Glomerular visceral epithelial cell (primary cell): ENCODE measurements at regions not wholly inside any gene's neighbourhood (a gene's known extent, or its start where the extent isn't known, plus 50 kb on each side); places are given as distances from the start of the nearest gene placed in this dataset.
"Not testable (repeated sequence)": the region's sequence is repeated elsewhere in the genome, so short reads cannot be mapped to it uniquely, and the experiment has no call there.

ENCODE experiments used
- DNase-seq: peaks from one replicate; pipeline ENCODE4 v3.0.0-alpha.2; 2016; ENCODE audit errors: extremely low spot score

DNA sequence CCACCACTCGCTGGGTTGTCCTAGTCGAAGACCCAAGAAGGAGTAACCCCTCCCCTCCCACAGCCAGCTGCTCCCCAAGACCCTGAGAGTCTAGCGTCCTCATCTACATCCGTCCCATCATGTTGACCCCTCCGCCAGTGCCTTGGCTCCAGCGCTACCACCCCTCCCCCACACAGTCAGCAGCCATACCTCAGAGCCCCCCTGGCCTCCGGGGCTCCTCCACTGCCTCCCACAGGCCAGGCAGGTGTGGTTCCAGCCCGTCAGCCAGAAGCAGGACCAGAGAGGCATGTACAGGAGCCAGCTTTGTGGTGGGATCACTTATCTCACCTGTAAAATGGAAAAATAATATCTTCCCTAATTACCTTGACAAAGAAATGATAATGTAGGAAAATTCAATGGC, 51.5 kb upstream of the PHF21B start:
- DNase-seq = no peak

DNA sequence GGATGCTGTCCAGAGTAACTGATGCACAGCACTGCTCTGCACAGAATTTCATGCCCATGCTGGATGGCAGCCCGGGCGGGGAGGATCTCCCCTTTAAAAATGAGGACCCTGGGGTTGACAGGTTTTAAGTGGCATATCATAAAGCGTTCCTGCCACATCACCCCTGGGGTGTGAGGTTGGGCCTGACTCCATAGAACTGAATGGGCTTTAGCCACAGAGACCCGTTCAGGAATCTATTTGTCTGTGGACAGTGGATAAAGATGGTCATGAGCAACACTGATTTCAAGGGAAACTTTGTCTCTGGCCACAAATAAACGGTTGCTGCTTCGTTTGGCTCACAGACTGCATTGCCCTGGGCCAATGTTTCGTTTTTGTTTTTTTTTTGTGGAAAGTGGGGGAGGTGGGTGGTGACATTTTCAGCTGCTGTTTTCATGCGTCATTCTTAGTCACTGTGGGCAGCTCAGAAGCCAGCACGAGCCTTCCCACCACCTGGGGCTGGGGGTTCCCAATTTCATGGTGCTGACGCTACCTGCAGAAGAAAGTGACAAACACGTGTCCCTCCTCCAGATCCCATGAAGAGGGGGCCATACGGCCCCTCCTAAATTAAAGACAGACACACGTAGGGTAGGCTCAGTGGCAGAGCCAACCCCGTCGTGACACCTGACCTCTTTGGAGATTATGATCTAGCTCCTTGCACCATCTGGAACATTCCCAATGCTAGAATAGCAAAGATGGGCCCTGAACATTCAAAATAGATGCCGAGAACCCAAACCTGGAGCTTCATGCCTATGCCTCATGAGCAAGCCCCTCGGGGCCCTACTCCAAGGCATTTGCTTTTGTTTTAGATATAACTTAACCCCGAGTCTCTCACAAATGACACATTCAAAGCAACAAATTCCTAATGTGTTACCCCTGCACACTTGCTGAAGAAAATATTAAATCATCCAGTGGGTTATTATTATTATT, 54.8 kb upstream of the PHF21B start:
- DNase-seq = peak; percentile 37

DNA sequence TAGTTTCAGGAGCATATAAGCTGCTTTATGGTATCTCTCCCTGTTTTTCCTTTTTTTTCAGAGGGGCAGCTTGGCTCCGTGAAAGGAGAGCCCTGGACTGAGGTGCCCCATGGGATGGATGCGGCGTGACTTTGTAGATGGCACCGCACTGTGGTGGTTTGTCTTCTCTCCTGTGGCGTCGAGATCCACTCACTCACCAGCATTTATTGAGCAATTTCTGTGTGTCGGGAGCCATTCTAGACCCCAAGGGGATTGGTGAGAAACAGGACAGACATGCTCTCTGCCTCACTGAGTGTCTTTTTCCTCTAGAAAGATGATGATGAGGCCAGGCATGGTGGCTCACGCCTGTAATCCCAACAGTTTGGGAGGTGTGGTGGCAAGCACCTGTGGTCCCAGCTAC, 55.9 kb upstream of the PHF21B start:
- DNase-seq = no peak

DNA sequence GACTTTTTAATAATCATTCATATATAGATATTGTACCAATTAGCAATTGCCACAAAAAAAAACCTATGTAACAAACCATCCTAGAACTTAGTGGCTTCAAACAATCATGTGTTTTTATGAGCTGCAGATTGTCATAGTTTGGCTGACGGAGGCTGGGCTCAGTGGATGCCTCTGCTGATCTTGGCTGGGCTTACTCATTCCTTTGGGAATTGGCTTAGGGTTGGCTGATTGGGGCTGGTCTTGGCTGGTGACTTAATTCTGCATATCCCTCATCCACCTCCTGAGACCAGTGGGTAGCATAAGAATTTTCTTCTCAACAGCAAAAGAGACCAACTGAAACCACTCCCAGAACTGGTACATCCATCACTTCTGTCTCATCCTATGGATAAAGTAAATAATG, 57.9 kb upstream of the PHF21B start:
- DNase-seq = no peak

DNA sequence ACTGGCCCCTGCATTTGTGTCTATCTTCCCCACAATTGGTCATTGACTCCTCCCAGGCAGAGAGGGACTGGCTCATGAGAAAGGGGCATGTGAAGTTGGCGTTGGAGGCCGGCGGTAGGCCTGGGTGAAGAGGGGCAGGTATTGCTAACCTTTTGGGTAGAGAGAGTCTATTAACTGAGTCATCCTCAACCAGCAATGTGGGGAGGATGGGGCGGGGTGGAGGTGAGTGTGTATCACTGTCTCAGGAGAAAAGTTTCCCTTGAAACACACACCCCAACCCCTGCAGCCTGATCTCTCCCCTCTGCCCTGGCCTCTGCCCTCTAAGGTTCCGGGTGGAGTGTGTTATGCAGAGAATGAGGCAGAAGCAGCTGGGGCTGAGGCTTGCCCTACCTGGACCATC, 60.1 kb upstream of the PHF21B start:
- no peak for DNase-seq

DNA sequence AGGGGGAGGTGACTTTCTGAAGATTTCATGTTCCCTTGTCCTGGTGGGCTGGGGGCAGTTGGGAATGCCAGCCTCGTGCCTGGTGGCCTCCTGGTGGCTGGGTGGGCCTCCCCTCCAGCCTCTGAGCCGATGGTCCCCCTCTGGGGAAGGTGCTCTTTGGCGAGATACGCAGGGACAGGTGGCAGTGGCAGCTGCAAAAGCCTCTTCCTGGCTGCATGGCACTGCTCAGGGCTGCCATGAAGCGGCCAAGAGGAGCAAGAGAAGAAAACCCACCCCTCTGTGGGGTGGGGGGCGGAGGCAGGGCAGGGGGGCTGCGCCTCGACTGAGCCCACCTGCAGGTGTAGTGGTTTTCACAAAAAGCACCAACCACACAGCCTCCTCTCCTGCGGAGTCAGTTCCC, 61.8 kb upstream of the PHF21B start:
- no peak for DNase-seq

DNA sequence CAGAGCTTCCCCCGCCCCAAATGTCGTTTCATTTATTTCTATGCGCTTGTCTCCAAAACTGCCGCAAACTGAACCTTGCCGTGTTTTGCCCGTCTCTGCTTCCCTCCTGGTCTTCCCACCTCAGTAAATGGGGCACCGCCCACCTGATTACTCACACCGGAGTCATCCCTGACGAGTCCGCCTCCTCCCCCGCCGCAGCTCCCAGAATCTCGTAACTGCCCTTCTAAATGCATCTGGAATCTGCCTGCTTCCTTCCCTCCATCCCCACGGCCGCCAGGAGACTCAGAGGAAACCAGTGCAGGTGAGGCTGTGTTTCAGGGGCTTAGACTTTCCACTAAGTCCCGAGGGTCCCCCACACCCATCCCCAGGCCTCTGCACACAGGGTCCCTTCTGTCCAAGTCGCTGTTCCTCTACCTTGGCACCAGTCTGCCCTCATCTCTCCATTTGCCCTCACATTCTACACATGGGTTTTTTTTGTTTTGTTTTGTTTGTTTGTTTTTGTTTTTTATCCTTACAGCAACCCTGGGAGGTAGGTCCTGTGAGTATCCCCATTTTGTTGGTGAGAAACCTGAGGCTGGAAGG, 62.6 kb upstream of the PHF21B start:
- peak; percentile 58 for DNase-seq

DNA sequence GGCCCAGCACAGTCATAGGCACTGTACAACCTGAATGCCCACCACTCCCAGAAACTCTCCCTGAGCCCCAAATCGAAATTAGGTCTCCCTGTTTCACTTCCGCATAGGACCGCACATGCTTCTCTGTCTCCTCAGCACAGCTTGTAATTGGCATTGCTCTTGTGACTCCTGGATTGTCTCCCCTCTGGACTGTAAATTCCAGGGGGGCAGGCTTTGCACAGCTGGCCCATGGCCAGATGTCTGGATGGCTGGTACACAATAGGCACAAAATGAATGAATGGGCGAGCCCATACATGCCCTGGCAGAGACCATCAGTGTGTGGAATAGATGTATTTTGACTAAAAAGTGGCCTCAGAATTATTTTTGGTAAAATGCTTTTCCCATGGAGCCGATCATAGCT, 63.3 kb upstream of the PHF21B start:
- no peak for DNase-seq

DNA sequence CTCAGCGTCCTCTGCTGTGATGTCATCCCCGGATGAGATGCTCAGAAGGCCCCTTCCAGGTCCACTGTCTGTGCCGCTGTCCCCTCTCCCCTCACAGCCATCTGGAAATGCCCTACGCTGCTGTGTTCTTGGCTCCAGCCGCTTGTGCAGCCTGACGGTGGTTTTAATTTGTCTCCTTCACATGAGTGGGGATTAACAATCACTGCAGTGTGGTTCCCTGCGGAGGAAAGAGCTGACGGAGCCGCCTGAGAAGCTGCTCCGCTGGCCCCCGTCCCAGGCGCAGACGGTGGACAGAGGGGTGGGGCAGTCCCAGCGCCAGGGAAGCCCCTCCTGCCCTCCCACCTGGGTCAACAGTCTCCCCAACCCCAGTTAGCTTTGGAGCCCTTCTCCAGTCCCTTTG, 67.5 kb upstream of the PHF21B start:
- DNase-seq = no peak

DNA sequence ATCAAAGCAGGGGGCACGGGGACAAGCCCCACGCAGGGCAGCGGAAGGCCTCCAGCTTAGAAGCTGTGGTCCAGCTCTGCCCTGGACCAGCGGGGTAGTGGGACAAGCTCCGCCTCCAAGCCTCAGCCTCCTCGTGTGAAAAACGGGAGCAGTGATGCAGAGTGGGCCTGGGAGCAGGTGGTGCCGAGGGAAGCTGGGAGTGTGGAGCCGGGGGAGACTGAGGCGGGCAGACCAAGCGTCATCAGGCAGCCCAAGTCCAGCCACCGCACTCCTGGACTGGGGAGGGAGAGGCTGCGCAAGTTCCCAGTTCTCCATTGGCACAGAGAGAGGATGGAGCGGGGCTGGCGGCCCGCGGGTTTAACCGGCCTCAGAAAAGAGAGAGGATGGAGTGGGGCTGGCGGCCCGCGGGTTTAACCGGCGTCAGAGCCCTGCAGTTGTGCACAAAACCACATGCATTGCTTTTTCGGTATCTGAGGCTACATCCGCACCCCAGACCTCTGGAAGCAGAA, 68.1 kb upstream of the PHF21B start:
- DNase-seq = no peak

DNA sequence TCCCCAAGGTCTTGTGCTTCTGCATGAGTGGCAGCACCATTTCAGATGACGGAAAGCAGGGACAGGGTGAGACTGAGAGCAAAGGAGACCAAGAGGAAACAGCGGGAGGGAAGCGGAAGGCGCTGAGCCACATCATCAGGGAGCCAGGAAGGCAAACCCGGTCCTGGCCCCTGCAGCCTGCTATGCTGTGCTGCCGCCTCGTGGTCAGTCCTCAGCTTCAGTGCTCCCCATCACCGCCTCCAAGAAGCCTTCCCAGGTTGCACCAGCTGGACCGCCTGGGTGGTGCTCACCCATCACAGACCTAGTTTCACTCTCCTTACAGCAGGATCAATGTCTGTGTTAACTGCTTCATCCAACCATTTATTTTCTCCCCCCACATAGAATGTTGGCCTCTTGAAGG, 73.0 kb upstream of the PHF21B start:
- no peak for DNase-seq

DNA sequence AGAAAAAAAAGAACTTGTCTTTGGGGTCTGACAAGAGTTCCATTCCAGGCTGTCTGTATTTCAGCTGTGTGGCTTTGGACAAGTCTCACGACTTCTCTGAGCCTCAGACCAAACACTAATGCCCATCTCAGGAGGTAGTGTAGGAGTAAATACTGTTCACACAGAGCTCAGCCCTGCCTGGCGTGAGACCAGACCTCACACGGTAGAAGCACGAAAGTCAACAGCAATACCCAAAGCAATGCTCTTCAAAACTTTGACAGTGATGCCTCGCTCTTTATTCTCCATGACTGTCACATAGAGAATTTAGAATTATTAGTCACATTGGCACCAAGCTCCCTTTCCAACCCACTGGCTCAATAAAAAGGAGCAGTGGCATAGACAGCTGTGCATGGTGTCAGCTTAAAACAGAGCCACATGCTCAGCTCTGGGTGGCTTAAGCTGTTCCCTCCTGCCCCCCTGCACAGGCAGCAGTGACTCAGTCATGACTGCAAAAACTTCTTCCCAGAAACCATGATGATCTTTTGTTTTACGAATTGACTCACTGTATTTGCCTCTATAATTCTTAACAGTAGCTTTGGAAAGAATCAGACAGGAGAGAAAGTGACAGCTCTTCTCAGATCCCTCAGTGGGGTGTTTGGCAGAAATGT, 74.0 kb upstream of the PHF21B start:
- DNase-seq = peak; percentile 7

DNA sequence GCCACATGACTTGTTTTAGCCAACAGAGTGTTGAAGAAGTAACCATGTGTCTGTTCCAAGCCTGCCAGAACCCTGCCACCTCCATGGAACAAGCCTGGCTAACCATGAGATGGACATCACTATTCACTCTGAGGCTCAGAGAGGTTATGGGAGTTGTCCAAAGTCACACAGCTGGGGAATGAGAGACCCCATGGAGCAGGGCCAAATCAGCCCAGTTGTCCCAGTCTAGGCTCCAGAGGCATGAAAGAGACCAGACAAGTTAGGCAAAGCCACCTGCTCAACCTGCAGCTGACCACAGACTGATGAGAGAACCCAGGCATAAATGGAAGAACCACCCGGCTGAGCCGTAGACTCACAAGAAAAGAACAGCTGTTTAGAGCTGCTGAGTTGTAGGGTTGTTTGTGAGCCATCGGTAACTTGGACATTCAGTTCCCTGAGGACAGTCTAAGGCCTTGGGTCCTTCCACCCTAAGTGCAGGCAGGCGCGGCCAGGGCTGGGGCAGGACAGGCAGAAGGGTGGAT, 74.7 kb upstream of the PHF21B start:
- DNase-seq = no peak

DNA sequence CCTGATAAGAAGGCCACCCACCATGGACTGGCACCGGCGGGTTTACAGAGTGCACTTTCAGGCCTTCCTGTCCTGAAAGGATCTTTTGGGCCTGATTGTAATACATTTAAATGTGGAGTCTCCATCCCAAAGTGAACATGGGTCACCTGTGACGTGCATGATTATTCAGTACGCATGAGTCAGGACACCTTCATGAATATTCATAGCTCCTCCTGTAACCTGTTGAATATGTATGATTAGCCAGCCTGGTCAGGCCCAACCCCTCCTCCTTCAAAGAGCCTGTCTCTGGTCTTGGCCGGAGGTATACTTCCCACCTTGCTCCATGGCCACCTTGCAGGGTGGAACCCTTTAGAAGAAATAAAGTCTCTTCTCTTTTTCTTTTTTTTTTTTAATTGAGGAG, 75.9 kb upstream of the NUP50 start:
- DNase-seq = no peak

DNA sequence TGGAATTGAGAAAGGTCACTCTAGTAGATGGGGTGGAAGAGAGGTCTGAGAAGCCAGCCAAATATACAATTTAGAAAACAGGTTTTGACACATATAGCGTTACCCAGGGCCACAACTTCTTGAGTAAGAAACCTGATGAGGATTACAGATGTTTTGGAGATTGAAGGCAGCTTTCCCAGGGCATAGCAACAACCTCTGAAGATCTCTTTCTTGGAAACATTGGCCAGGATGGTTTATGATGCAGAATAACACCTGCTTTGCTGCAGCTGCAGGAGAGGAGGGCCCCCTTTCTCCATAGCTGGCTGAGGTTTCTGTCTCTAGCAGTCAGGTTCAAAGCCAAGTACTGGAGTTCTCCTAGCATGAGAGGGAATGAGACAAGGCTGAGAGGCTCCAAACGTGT, 75.1 kb upstream of the NUP50 start:
- no peak for DNase-seq

DNA sequence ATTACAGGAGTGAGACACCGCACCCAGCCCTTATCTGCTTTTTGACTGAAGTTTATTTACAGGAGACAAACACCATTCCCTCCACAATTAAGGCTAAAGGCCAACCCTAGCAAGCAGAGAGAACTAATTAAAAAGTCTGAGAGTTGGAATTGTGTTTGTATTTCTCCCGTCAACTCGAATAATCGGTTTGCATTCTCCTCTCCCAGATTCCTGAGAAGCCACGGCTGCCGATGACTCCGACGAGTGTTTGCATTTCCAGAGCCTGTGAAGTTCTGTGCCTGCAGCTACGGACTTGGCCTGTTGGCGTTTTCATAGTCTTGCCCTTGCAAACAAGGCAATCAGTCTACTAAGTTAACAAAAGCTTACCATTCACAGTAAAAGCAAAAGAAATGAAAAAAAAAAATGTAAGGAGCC, 73.2 kb upstream of the NUP50 start:
- DNase-seq = no peak

DNA sequence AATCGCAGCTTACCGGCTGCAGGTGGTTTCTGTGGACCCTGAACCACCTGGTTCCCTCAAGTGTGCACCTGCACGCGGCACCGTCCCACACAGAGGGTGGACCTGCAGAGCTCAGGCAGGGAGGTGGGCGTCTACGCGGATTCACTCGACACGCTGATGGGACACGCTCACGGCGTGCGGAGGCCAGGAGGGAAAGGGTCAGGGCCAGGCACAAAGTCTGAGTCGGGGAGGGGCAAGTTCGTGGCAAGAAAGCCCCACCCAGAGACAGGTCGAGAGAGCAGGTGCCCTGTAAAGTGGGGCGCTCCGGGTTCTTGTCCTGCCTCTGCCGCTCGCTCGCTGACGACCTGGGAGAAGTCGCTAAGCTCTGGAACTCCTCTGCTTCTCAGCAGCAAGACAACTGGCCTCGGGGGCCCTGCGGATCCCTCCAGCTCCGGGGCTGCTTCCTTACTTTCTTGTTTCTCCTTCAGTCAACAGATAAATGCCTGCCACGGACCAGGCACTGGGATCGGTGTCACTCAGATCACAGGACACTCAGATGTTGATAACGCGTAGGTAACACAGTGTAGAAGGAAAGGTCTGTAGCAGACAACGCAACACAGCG, 72.4 kb upstream of the NUP50 start:
- no peak for DNase-seq

DNA sequence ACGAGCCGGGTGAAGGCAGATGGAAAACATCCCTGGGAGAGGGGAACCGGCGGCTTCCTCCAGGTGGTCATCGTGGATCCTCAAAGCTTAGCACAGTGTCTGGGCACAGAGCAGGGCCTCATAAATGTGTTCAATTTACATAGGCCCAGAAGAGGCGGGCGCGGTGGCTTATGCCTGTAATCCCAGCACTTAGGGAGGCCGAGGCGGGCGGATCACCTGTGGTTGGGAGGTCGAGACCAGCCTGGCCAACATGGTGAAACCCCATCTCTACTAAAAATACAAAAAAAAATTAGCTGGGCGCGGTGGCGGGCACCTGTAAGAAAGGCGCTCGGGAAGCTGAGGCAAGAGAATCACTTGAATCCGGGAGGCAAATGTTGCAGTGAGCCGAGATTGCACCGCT, 71.8 kb upstream of the NUP50 start:
- DNase-seq = not testable (repeated sequence)

DNA sequence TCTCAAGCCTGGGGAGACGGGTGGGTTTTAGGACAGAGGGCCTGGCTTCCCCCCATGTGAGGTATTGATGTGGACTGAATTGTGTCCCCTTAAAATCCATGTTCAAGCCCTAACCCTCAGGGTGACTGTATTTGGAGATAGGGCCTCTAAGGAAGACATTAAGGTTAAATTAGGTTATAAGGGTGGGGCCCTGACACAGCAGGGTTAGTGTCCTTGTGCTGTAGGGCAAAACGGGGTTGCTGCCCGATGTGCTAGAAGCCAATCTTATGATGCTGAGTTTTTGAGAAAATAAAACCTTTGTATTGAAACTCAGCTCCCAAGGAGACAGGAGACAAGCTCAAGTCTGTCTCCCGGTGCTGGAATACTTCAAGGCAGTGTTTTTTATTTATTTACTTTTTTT, 71.1 kb upstream of the NUP50 start:
- no peak for DNase-seq

DNA sequence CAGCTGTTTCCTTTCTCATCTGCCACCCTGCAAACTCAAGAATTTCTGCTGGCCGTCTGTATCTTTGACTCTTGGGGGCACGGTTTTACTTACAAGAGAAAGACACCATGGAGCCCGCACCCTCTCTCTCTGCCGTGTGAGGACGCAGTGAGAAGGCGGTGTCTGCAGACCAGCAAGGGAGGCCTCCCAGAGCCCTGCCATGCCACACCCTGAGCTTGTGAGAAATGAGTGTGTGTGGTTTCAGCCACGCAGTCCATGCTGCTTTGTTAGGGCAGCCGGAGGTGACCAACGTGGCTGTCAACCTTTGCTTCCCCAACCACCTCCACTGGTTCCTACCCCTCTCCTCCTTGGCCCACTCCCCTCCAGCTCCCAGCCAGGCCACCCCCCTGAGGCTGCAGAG, 70.1 kb upstream of the NUP50 start:
- DNase-seq = no peak

DNA sequence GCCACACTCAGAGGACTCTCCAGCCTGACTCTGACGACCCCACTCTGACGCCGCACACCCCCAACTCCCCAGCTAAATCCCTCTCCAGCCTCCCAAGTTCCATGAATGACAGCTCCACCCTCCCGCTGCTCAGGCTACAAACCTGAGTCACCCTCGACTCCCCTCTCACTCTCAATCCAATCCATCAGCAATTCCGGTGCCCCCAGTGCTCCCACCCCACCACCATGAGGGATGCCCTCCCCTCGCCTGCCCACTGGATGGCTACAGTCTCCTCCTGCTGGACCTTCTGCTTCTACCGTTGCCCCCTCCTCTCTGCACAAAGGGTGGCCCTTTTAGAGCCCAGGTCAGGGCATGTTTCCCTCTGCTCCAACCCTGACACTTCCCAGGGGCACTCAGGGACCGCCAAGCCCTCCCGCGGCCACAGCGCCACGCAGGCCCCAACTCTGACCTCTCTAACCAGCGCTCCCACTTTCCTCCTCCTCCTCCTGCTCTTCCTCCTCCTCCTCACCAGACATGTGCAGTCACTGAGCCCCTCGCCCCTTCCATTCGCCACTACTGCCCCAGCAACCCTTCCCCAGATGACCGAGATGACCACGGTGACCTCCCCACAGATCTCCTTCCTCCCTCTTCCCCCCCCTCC, 69.5 kb upstream of the NUP50 start:
- DNase-seq = no peak

DNA sequence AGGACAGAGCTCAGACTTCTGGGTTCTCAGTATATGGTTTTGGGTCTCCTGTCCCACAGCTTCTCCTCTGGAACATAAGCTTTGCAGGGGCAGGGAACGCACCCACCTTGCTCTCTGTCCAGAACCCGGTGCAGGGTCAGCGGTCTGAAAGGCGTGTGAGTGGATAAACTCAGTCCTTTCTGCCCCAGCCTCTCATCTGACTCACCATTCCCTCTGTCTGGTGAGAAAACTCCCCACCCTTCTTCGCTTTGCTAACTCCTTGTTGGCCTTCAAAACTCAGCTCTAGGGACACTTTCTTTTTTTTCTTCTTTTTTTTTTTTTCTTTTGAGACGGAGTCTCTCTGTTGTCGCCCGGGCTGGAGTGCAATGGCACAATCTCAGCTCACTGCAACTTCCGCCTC, 68.9 kb upstream of the NUP50 start:
- DNase-seq = no peak
